CD4-positive, alpha-beta T cell (primary cell): ENCODE measurements at regions not wholly inside any gene's neighbourhood (a gene's known extent, or its start where the extent isn't known, plus 50 kb on each side); places are given as distances from the start of the nearest gene placed in this dataset.

Experiments used
- ATAC-seq: fragments of 200-7000 bp; cut with Tn5 transposase; one replicate; pipeline ENCODE4 v1.10.0; 2022; ENCODE audit warnings: mild to moderate bottlenecking; ENCODE audit not compliant: poor library complexity
- CTCF ChIA-PET: fragments of 350-600 bp; sonication (Branson Sonifier 250); formaldehyde crosslinking; loops from one replicate; lab custom pipeline; 2021; ENCODE audit warnings: antibody characterized with exemption, inconsistent platforms; lab: Charles Lee
- POLR2A ChIA-PET: fragments of 350-600 bp; sonication (Branson Sonifier 250); formaldehyde crosslinking; loops from one replicate; lab custom pipeline; 2021; ENCODE audit warnings: antibody characterized with exemption, inconsistent platforms; lab: Charles Lee
- DNase-seq, 14 experiments: peaks; one replicate each; pipeline ENCODE4 v3.0.0-alpha.2; 2013 to 2020; ENCODE audit warnings: mixed read lengths in 2 of 14
- H3K27ac ChIP-seq, 2 donors: one replicate each; pipeline versions ENCODE4 v1.5.1 to v1.7.0; 2013; ENCODE audit warnings: low read length in 2 of 2, low read depth in 1 of 2, mild to moderate bottlenecking in 1 of 2
- H3K27me3 ChIP-seq, 2 experiments: 1 replicate in 1 of 2; 2 replicates in 1 of 2; pipeline versions ENCODE4 v1.6.1 to v1.7.0; 2013; ENCODE audit warnings: low read length in 2 of 2, control low read depth in 1 of 2, mild to moderate bottlenecking in 1 of 2, moderate library complexity in 1 of 2; ENCODE audit not compliant: insufficient read depth in 2 of 2, control insufficient read depth in 1 of 2
- H3K36me3 ChIP-seq: one replicate; pipeline ENCODE4 v1.6.1; 2013; ENCODE audit warnings: low read length, control low read depth; ENCODE audit not compliant: insufficient read depth
- H3K4me1 ChIP-seq: one replicate; pipeline ENCODE4 v1.6.1; 2013; ENCODE audit warnings: low read length, control low read depth; ENCODE audit not compliant: insufficient read depth
- H3K4me3 ChIP-seq: one replicate; pipeline ENCODE4 v1.5.1; 2013; ENCODE audit warnings: mild to moderate bottlenecking, low read length, moderate library complexity
- H3K9me3 ChIP-seq, 2 experiments: 1 replicate in 1 of 2; 2 replicates in 1 of 2; pipeline versions ENCODE4 v1.6.1 to v1.7.0; 2013; ENCODE audit warnings: low read length in 2 of 2, mild to moderate bottlenecking in 2 of 2, control low read depth in 1 of 2, moderate library complexity in 1 of 2; ENCODE audit not compliant: control insufficient read depth in 1 of 2, insufficient read depth in 1 of 2
- H3K27ac Mint-ChIP-seq: one replicate; pipeline ENCODE4 v1.8.0; 2020; ENCODE audit warnings: mixed read lengths
- H3K27me3 Mint-ChIP-seq: one replicate; pipeline ENCODE4 v1.8.0; 2021; ENCODE audit warnings: mixed read lengths
- H3K36me3 Mint-ChIP-seq: one replicate; pipeline ENCODE4 v1.8.0; 2021; ENCODE audit warnings: low read depth, mixed read lengths
- H3K4me1 Mint-ChIP-seq: one replicate; pipeline ENCODE4 v1.8.0; 2021; ENCODE audit warnings: low read depth, mixed read lengths
- H3K4me3 Mint-ChIP-seq: one replicate; pipeline ENCODE4 v1.8.0; 2020; ENCODE audit warnings: mild to moderate bottlenecking, mixed read lengths
- H3K9me3 Mint-ChIP-seq: one replicate; pipeline ENCODE4 v1.8.0; 2020; ENCODE audit warnings: mixed read lengths
- intact Hi-C, 2 experiments: fragments of 100-400 bp; cut with DNase I in 1 of 2; cut with micrococcal nuclease in 1 of 2; formaldehyde crosslinking; loops; one replicate each; pipeline versions ENCODE4 v1.15.1 to v1.9.0; 2023 to 2025; cut with DNase I, micrococcal nuclease
- TF ChIP-seq, protein P1 (sequence below): fragments of 200-600 bp; IDR thresholded peaks from one replicate; pipeline ENCODE4 v1.8.0; 2022; ENCODE audit warnings: antibody characterized with exemption, mild to moderate bottlenecking

DNA sequence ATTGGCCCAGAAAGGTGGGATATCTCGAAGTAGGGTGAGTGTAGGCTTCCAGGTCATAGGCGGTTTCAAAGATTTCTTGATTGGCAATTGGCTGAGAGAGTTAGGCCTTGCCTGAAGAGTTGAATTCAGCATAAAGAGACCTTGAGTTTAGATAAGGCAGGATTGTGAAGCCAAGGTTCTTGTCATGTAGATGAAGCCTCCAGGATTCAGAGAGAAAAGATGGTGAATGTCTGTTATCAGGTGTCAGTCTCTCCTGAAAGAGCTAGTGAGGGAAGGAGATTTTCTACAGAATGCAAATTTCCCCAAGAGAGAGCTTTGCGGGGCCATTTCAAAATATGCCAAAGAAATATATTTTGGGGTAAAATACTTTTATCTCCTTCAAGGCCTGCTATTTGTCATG lies 217.0 kb upstream of the TLE3 start:
- intact Hi-C loops: no loop called here
- Mint-ChIP-seq H3K4me3 (no peak overlapping the region), H3K36me3 (no peaks in the 10 kb centered on the region), H3K9me3 (no peaks in the 10 kb centered on the region), H3K27me3 (no peaks in the 10 kb centered on the region), H3K4me1 (no peaks in the 10 kb centered on the region), H3K27ac (no peak overlapping the region)
- ChIA-PET CTCF (no interaction called here), POLR2A (no interaction called here)
- Histone ChIP-seq H3K27me3 (no peaks in the 10 kb centered on the region), H3K36me3 (no peaks in the 10 kb centered on the region), H3K4me3 (no peak overlapping the region), H3K4me1 (peaks cover 1% of the 10 kb centered on the region), H3K9me3 (no peaks in the 10 kb centered on the region), H3K27ac (no peak overlapping the region)
- DNase-seq (no peak), ATAC-seq (no peak)
- TF ChIP-seq, protein P1, sequence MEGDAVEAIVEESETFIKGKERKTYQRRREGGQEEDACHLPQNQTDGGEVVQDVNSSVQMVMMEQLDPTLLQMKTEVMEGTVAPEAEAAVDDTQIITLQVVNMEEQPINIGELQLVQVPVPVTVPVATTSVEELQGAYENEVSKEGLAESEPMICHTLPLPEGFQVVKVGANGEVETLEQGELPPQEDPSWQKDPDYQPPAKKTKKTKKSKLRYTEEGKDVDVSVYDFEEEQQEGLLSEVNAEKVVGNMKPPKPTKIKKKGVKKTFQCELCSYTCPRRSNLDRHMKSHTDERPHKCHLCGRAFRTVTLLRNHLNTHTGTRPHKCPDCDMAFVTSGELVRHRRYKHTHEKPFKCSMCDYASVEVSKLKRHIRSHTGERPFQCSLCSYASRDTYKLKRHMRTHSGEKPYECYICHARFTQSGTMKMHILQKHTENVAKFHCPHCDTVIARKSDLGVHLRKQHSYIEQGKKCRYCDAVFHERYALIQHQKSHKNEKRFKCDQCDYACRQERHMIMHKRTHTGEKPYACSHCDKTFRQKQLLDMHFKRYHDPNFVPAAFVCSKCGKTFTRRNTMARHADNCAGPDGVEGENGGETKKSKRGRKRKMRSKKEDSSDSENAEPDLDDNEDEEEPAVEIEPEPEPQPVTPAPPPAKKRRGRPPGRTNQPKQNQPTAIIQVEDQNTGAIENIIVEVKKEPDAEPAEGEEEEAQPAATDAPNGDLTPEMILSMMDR: no peak

DNA sequence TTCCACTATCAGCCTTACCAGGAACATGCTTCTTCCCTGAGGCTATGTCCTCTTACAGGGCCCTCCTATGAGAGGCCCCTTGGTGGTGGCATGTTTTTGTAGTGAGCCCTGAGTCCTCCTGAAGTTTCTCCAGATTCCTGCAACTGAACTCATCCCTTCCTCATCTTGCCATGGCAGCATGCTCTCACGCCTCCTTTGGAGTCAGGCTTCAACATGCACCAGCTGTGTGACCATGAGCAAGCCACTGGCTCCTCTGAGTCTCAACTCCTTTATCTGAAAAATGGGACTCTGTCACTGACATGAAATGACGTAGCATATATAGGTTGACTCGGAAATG lies 216.3 kb upstream of the TLE3 start:
- ATAC-seq: no peak
- Histone ChIP-seq H3K36me3 (no peaks in the 10 kb centered on the region), H3K4me3 (no peak overlapping the region), H3K4me1 (peaks cover 6% of the 10 kb centered on the region), H3K9me3 (no peaks in the 10 kb centered on the region), H3K27ac (no peak overlapping the region), H3K27me3 (no peaks in the 10 kb centered on the region)
- Mint-ChIP-seq H3K27me3 (no peaks in the 10 kb centered on the region), H3K27ac (no peak overlapping the region), H3K36me3 (no peaks in the 10 kb centered on the region), H3K9me3 (no peaks in the 10 kb centered on the region), H3K4me3 (no peak overlapping the region), H3K4me1 (no peaks in the 10 kb centered on the region)
- no peak for DNase-seq
- ChIA-PET POLR2A (no interaction called here), CTCF (no interaction called here)
- TF ChIP-seq, protein P1: no peak
- intact Hi-C loops: no loop called here

DNA sequence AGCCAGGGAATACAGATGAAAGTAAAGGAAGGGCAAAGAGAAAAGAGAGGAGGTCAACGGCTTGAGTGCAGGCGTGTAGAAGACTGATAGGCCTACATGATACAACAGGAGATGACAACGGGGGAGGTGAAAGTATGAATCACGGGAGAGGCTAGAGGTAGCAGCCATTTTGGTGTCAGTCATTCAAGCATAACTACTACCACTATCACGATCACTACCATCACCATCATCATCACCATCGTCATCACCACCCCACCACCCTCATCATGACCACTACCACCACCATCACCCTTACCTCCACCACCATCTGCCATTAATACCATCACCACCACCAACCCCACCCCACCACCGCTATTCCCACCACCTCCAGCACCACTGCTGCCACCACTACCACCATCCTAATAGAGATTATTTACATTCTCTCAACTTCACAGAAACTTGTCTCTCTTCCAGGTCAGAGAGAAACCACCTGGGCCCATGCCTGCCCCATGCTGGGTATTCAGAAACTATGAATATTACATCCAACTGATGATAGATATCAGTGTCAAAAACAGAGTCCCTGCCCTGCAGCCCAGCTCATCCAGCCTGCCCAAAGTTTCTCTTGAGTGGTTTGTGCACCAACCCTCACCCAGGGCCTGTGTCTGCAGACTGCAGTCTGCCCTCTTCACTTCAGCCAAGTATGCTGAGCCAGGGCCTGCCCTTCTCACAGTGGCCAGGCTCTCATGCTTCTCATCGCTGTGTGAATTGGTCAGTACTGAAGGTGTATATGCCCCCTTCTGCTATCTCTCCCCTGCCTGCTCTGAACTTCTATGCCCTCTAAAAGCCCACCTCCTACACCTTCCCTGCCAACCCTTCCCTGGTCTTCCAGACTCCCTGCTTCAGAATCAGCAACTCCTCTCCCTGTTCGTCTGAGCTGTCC lies 215.6 kb upstream of the TLE3 start:
- TF ChIP-seq, protein P1: no peak
- POLR2A ChIA-PET: no interaction called here
- H3K4me1 Mint-ChIP-seq: no peaks in the 10 kb centered on the region
- H3K36me3 Mint-ChIP-seq: no peaks in the 10 kb centered on the region
- no peak overlapping the region for H3K4me3 ChIP-seq
- H3K4me3 Mint-ChIP-seq: no peak overlapping the region
- no peaks in the 10 kb centered on the region for H3K9me3 Mint-ChIP-seq
- H3K27ac Mint-ChIP-seq: no peak overlapping the region
- CTCF ChIA-PET: no interaction called here
- peaks cover 12% of the 10 kb centered on the region for H3K4me1 ChIP-seq
- no peak for ATAC-seq
- no peak for DNase-seq
- intact Hi-C loops: no loop called here
- no peak overlapping the region for H3K27ac ChIP-seq
- no peaks in the 10 kb centered on the region for H3K27me3 ChIP-seq
- no peaks in the 10 kb centered on the region for H3K9me3 ChIP-seq
- no peaks in the 10 kb centered on the region for H3K27me3 Mint-ChIP-seq
- H3K36me3 ChIP-seq: no peaks in the 10 kb centered on the region
